ENCODE measurements at regions not wholly inside any gene's neighbourhood (a gene's known extent, or its start where the extent isn't known, plus 50 kb on each side); places are given as distances from the start of the nearest gene placed in this dataset.
"Not testable (repeated sequence)": the region's sequence is repeated elsewhere in the genome, so short reads cannot be mapped to it uniquely, and the experiment has no call there.

DNA sequence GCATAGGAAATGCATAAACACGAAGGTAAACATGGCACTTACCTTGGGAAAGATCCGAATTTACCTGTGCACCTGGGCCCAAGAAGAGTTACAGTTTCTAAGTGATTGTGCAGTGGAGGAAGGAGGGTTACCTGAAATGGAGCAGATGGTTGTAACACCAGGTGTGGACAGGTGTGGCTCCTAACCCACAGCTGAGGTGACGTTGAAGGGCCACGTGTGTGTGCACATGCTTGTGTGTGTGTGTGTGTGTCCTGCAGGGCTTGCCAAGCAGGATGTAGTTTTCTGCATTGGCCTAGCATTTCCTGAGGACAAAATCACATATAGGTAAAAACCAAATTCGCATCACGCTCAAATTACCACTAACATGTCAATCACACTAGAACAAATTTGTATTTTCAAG lies 240.8 kb downstream of the ANKRD60 start:
- no peak for DNase-seq (ENCODE audit: extremely low read depth, low read depth, low spot score)

DNA sequence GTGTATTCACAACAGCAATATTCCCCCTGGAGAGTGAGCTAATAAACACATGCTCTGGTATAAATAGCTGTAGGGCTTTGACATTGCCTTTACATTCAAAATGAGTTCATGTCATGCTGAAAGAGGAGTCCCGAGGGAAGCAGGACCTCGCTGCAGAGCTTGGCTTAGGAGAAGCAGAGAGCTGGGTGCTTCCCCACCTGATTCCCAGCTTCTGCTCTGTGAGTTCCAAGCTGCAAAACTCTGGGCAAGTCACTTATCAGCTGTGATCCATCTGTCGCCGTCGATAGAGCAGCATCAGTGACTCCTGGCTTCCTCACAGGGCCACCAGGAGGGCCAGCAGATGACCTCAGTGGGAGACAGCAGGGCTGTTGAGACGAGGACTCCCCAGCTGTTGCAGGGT lies 241.8 kb downstream of the ANKRD60 start:
- DNase-seq (ENCODE audit: extremely low read depth, low read depth, low spot score) = no peak

DNA sequence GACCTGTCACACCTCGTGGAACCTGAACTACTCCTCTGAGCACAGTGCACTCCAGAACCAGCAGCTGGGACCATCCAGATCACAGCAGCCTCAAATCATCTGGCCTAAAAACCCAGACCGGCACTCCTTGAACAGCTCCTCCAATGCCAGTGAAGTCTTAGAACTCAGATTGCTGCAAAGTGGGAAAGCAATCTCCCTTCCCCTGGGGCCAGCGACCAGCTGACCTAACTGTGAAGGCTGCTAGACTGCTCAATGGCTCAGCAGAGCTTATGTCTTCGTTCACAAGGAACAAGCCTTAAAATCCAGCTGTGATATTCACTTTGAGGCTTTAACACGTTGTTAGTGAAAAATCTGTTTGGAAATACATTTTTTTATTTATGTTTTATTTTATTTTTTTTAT lies 243.2 kb downstream of the ANKRD60 start:
- DNase-seq (ENCODE audit: extremely low read depth, low read depth, low spot score) = no peak

DNA sequence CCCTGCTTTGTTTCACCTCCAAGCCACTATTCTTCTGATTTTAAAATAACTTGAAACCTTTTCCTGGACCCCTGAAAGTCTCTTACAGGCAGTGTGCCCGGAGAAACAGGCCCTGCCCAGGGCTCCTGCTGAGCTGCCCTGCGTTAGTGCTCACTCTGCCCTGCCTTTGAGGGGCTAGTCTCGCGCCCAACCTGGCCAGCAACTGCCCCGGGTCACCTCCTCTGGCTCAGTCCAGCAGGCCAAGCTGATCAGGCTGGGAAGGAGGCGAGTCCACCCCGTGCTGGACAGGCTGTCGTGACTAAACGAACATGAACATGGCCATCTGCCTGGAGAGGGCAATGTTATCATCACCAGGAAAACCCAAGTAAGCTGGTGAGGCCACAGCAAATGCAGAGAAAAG lies 245.4 kb downstream of the ANKRD60 start:
- no peak for DNase-seq (ENCODE audit: extremely low read depth, low read depth, low spot score)

DNA sequence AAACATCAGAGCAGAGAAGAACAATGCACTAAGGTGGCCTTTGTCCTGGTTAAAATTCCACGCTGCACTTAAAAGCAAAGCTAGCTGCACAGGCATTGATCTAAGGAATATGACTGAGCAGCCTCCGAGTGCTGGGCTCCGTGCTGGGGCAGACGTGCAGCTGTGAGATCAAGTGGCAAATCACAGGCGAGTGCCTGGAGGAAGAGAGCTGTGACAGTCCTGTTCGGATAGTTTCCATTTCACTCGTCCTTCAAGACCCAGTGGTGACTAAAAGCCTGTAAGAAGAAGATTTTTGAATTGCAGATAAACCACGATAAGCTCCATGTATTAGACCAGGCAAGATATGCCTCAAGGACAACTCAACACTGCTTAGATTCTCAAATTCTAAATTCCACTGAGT lies 247.9 kb downstream of the ANKRD60 start:
- DNase-seq (ENCODE audit: extremely low read depth, low read depth, low spot score) = no peak

DNA sequence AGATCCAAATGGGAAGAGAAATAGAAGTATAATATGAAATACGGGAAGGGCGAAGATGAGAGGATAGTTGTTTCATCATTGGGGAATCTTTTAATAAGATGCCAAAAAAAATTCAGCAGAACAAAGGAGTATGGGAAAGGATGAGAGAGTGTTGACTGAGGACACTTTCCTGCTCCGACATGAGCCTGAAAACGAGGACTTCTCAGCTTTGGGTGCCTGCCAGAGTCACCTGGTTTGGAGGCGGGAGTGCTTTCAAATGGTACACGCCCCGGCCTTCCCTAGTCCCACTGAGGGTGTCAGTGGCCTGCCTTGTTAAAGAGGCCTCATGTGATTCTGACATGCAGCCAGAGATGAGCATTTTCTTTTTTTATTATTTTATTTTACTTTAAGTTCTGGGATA lies 250.9 kb downstream of the ANKRD60 start:
- DNase-seq (ENCODE audit: extremely low read depth, low read depth, low spot score) = no peak

DNA sequence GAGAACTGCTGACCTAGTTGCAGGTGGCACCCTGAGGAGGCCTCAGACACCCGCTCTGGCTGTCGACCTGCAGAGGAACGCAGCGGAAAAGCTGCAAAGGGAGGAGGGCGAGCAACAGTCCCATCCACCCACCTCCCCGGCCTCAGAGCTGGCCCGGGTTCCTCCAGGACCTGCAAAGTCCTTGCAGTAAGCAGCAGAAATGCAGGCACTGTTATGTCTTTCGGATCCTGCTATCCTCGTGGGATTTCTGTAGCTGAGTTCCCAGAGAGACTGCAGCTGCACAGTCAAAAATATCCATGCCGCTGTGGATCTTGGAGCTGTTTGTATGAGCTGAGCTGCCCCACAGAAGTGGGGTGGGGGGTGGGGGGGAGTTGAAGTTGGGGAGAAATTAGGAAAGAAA lies 251.3 kb downstream of the ANKRD60 start:
- no peak for DNase-seq (ENCODE audit: extremely low read depth, low read depth, low spot score)

DNA sequence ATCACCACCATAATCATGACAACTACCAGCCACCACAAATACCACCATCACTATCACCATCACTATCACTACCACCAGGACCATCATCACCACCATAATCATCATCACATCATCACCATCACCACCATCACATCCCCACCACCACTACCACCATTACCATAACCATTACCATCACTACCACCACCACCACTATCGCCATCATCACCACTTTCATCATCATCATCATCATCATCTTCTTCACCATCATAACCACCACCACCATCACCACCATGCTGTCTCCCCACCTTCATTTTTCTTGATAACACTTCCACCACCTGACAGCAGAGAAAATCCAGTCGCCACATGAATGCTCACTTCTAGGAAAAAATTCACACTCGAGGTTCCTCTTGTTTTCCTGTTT lies 253.6 kb downstream of the ANKRD60 start:
- no peak for DNase-seq (ENCODE audit: extremely low read depth, low read depth, low spot score)

DNA sequence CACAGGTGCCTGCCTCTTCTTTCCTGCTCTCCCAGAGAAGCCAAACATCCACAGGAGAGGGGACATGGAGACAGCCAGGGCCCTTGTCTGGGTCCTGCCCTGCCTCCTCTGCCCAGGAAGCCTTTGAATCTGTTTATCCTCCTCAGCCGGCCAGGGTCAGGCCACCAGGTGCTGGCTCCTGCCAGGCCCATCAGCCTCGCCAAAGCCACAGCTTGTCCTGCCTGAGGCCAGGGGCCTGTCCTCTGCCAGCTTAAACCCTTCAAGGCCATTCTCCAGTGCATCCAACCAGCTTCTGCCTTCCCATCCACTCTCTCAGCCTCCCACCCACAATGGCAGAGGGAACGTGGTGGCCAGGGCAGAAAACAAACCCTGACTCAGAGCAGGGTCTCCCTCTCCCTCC lies 254.6 kb downstream of the ANKRD60 start:
- DNase-seq (ENCODE audit: extremely low read depth, low read depth, low spot score) = no peak

DNA sequence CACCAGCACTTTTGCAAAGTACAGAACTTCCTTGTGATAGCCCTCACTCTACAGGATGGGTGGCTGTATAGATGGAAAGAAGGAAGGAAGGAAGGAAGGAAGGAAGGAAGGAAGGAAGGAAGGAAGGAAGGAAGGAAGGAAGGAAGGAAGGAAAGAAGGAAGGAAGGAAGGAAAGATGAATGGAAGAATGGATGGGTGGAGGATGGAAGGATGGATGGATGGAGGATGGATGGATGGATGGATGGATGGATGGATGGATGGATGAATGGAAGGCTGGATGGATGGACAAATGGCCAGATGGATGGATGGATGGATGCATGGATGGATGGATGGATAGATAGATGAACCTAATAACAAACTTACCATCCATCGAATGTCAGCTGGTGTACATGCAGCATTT lies 256.9 kb downstream of the ANKRD60 start:
- not testable (repeated sequence) for DNase-seq (ENCODE audit: extremely low read depth, low read depth, low spot score)

DNA sequence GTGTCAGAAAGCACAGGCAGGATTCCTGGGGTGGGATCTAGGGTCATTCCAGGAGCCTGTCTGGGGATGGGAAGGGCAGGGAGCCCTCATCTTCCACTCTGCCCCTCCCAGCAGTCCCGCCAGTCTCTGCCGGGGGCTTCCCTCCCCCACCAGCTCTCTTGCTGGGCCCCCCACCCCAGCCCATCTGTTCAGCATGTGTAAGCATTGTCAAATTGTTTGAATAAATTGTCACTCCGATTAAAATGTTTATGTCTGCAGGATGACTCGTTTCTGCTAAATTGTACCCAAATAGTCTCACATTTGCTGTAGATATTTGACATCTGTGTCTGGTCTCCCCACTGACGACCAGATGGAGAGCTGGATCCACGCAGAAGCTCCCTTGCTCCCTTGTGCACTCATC lies 257.6 kb downstream of the ANKRD60 start:
- no peak for DNase-seq (ENCODE audit: extremely low read depth, low read depth, low spot score)

DNA sequence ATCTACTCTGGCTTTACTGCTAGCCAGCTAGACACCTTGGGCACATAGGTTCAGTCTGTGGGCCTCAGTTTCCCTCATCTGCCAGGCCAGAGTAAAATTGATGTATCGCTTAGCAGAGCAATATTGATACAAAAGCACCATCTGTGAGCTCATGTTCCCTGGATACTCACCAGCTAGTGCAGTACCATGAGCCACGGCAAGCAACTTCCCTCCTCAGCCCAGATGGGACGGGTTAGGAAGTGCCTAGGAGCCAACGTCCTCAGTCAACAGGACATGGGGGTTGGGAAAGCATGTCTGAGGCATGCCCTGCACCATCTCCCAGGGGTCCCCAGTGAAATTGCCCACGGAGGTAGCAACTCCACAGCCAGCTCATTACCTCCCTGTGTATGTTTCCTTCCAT lies 258.3 kb downstream of the ANKRD60 start:
- no peak for DNase-seq (ENCODE audit: extremely low read depth, low read depth, low spot score)

DNA sequence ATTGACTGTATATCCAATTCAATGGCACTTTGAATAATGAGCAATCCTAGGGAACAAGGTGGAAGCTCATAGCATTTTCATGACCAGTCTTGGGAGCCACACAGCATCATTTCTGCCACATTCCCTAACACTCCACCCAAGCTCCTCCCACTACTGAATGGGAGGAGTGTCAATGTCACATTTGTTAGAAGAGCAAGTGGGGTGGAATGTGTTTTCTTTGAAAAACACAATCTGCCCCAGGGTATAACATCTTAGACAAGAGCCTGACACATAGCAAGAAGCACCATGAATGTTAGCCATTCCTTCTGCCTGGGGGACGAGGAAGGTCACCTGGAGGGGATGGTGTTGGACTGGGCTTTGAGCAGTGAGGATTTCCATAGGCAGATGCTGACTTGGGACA lies 258.3 kb upstream of the PMEPA1 start:
- DNase-seq (ENCODE audit: extremely low read depth, low read depth, low spot score) = no peak

DNA sequence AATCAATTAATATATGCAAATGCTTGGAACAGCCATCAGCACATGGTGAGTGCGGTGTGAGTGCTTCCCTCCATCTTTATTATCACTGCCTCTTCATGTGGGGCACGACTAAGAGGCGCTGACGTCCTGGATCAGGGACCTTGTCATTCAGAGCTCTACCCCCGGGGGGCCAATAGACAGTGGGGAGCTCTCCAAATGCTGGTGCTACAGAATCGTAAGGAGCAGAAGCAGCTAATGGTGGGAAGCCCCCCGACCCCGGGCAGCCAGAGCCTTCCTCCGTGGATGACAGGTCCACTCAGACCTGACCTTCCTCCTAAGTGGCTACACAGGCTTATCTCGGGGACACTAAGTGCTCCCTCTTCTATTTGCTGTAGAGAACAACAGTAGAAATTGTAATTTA lies 257.5 kb upstream of the PMEPA1 start:
- no peak for DNase-seq (ENCODE audit: extremely low read depth, low read depth, low spot score)

DNA sequence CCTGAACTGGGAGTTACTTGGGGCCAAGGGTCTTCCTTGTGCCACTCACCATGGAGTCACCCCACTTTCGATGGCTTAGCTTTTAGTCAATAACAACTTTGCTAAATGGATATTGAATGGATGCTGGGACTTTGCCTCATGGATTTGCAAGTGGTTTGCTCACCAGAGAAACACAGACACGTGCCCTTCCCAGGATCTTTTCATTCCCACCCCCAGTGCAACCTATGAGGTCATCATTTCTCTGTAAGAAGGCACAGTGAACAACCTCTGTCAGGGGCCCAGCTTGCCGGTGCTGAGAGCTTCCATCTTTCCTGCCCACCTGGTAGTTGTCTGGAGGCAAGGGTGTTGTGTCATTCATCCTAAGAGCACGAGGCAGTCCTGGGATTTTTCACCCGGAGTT lies 256.8 kb upstream of the PMEPA1 start:
- DNase-seq (ENCODE audit: extremely low read depth, low read depth, low spot score) = no peak

DNA sequence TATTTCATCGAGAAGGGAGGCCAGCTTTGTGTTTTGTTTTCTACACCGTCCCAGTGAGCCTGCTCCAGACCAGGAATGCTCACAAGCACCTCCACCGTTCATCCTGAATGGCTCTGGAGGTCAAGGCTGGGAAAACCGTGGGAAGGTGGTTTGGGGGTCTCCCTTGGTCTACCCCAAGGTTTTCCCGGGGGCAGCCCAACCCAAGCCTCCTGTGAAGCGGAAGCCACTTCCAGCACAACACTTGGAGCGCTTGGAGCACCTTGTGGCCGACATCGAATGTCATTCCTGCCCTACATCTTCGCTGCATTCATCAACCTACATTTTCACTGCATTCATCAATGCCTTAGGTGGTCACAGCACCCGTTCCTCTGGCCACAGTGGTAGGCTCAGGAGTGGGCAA lies 255.6 kb upstream of the PMEPA1 start:
- DNase-seq (ENCODE audit: extremely low read depth, low read depth, low spot score) = no peak

DNA sequence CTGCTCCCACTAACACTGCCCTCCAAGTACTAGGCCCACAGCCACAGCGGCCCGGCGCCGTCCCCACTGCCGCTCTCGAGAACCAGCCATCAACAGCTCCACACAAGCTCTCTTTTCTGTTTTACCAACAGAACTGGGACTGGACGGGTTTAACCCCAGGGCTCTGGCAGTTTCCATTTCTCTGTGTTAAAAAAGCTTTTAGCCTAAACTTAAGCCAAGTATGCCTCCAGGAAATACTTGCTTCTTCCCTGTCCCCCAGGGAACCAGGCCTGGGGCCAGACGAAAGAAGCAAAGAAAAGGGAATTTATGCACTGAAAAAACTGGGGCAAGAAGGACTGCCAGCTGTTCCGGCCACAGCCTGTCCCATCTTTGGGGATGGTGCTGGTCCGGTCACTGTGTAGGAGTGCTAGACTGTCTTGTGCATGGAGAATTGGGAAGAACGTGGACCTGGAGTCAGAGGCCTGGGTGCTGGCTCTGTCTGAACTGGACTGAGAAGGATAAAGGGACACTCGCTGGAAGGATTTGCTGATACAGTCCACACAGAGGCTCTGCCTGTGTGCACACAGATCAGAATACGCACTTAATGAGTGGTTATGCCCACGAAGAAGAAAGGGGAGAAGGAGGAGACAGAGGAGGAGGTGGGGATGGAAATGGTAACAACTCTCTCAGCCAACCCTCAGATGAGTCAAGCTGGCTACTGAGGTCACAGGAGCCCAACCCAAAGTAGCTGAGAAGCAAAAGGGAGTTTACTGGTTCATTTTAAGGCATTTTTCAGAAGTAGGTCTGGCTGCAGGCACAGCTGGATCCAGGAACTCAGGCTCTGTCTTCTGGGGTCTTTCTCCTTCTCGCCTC lies 254.4 kb upstream of the PMEPA1 start:
- DNase-seq (ENCODE audit: extremely low read depth, low read depth, low spot score) = no peak

DNA sequence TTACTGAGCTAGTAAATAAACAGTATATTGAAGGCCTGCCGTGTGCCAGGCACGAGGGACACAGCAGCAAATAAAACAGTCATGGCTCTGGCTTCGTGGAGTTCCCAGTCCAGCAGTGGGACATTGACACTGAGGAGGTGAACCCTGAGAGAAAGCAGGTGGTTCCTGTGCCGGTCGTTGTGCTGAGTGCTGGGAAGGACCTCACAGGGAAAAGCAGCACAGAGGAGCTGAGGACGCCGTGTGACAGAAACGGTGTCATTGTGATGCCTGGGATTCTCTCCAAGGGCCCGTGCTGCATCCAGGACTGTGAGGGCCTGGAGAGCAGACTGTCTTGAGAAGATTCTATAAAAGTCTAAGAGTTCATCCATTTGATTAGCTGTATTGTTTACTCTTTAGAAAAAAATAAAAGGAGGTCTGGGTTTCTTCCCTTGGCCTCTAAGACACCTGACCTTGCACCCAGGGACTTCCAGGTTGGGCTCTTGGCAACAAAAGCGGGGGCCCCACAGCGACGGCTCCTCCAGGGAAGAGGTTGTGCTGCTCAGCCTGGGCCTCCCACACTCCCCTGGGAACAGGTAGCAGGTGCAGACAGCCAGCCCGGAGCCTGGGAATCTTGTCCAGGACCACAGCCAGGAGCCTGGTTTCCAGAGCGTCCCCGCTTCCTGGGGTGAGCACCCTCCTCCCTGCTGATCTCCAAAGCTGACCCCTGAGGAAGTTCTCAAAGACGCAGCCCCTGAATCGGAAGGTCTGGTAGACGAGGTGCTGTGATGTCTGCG lies 251.2 kb upstream of the PMEPA1 start:
- DNase-seq (ENCODE audit: extremely low read depth, low read depth, low spot score) = no peak

DNA sequence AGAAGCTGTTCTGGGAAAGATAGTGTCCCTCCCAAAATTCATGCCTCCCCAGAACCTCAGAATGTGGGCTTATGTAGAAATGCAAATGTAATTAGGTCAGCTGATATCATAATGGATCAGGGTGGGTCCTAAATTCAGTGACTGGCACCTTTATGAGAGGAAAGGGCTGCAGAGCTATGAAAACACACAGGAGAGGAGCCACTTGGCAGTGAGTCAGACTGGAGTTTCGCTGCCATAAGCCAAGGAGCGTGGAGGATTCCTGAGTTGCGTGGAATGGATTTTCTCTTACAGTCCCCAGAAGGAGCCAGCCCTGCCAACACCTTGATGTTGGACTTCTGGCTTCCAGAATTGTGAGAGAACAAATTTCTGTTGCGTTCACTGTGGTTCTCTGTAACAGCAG lies 249.8 kb upstream of the PMEPA1 start:
- DNase-seq (ENCODE audit: extremely low read depth, low read depth, low spot score) = no peak

DNA sequence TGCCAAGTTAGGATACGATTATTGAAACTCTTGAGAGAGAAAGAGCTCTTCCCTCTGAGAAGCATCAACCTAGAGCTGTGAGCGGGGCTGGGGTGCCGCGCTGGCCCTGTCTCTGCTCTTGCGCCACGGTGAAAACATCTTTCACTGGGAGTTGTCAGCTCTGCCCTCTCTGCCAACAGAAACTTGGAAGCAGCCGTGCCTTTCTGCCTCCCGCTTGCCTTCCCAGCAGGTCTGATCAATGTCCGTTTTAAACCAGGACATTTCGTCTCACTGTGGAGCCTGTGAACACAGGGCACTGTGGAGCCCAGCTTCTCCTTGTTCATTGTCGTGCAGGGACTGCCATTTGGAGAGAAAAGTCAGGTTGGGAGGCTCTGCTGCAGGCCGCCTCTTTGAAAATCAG lies 249.2 kb upstream of the PMEPA1 start:
- DNase-seq (ENCODE audit: extremely low read depth, low read depth, low spot score) = no peak

DNA sequence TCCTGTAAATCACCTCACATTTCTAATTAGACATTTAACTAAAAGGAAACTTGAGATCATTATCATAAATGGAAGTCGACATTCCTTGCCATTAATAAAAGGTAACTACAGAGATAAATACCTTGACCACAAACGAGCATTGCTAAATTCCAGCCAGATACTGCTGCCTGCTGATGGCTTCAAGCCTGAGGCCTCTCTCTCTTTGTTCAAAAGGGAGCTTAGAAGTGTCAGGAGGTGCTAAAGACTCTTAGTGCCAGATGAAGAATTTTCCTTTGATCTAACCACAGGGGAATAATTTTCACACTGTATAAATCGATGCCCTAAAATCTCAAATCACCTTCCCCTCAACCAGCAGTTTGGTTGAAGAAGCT lies 248.2 kb upstream of the PMEPA1 start:
- DNase-seq (ENCODE audit: extremely low read depth, low read depth, low spot score) = no peak

DNA sequence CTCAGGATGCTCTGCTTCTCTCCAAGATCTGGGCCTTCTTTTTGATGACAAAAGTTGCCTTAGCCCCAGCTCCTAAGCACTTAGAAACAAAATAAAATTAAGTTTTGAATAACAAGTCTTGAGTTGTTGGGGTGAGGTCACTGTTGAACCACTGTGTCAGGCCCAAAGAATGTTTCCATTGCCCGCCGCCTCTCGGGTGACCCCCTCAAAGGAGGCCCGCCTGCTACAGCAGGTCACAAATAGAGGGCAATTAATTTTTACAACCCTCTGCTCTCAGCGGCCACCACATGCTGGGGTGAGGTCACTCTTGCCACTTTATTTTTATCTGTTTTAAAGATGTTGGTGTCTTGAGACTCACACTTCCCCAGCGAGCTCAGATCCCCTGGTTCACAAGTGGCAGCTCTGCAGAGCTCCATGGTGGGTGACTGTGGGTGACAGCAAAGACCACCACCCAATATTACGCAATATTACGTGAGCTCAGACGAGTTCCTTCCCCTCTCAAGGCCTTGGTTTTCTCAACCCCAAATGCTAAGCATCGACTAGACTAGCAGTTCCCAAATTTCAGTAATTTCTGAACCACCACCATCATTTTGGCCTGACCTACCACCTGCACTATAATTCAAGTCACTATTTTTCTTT lies 247.7 kb upstream of the PMEPA1 start:
- DNase-seq (ENCODE audit: extremely low read depth, low read depth, low spot score) = no peak

All from glomerular endothelial cell (primary cell).